A549 (cell line): ENCODE measurements at regions not wholly inside any gene's neighbourhood (a gene's known extent, or its start where the extent isn't known, plus 50 kb on each side); places are given as distances from the start of the nearest gene placed in this dataset.

Experiments
- ATAC-seq, 2 experiments: fragments of 200-7000 bp in 1 of 2; fragments of >200 bp in 1 of 2; cut with Nextera tagmentation in 1 of 2; cut with Tn5 transposase in 1 of 2; 3 replicates each; pipeline versions ENCODE4 v1.8.0 to v1.9.1; 2018 to 2020; ENCODE audit warnings: mild to moderate bottlenecking in 1 of 2, moderate library complexity in 1 of 2
- CTCF ChIA-PET: fragments of 300-600 bp; sonication (Branson Sonifier 250); formaldehyde crosslinking; extraction: SDS; loops from one replicate; lab custom pipeline; 2021; ENCODE audit warnings: antibody characterized with exemption, inconsistent platforms; lab: Yijun Ruan, JAX
- POLR2A ChIA-PET: fragments of 350-600 bp; formaldehyde crosslinking; extraction: SDS; loops from one replicate; lab custom pipeline; 2021; ENCODE audit warnings: antibody characterized with exemption, inconsistent platforms; lab: Yijun Ruan, JAX
- DNase-seq, 2 experiments: peaks; one replicate each; pipeline versions ENCODE4 v3.0.0 to v3.0.0-alpha.2; 2011 to 2016; ENCODE audit warnings: low read depth in 1 of 2, low spot score in 1 of 2
- FAIRE-seq: peaks from 2 replicates; lab custom pipeline; 2011; peaks lifted over from hg19 to GRCh38; lab: Jason Lieb, UNC
- H3K27ac ChIP-seq, 2 experiments: fragments of >200 bp; sonication (Bioruptor Twin); formaldehyde crosslinking; 3 replicates each; pipeline ENCODE4 v1.5.1; 2016 to 2017
- H3K4me1 ChIP-seq: fragments of >200 bp; sonication (Bioruptor Twin); formaldehyde crosslinking; 3 replicates; pipeline ENCODE4 v1.6.1; 2016
- H3K4me2 ChIP-seq: fragments of >200 bp; sonication (Bioruptor Twin); formaldehyde crosslinking; 3 replicates; pipeline ENCODE4 v1.6.1; 2016
- H3K4me3 ChIP-seq: fragments of >200 bp; sonication (Bioruptor Twin); formaldehyde crosslinking; 3 replicates; pipeline ENCODE4 v1.5.1; 2016
- H3K9me3 ChIP-seq: fragments of >200 bp; sonication (Bioruptor Twin); formaldehyde crosslinking; 3 replicates; pipeline ENCODE4 v1.6.1; 2016
- CBX8 ChIP-seq: fragments of 200-600 bp; sonication (generic); IDR thresholded peaks from 2 replicates; pipeline ENCODE4 v1.6.1; 2016
- CEBPB ChIP-seq, 2 experiments: fragments of >200 bp in 1 of 2; sonication (Bioruptor Twin) in 1 of 2; formaldehyde crosslinking in 1 of 2; IDR thresholded peaks; 2 replicates each; pipeline ENCODE4 v1.6.1; 2012 to 2016
- ELK1 ChIP-seq: fragments of 150-350 bp; IDR thresholded peaks from 2 replicates; pipeline ENCODE4 v1.6.1; 2014; ENCODE audit warnings: low read depth, mild to moderate bottlenecking, low read length
- FOSB ChIP-seq: fragments of 250-450 bp; sonication (Bioruptor Pico); IDR thresholded peaks from 2 replicates; pipeline ENCODE4 v1.5.0; 2020; ENCODE audit warnings: mild to moderate bottlenecking, moderate library complexity
- FOSL2 ChIP-seq, 2 experiments: fragments of 450-650 bp in 1 of 2; fragments of >200 bp in 1 of 2; sonication (Bioruptor Twin) in 1 of 2; formaldehyde crosslinking; IDR thresholded peaks; 2 replicates each; pipeline versions ENCODE4 v1.5.0 to v1.6.1; 2016 to 2020; ENCODE audit warnings: mild to moderate bottlenecking in 1 of 2, moderate library complexity in 1 of 2
- FOXS1 ChIP-seq: fragments of 250-450 bp; sonication (Bioruptor Pico); IDR thresholded peaks from 2 replicates; pipeline ENCODE4 v1.5.0; 2020; ENCODE audit warnings: mild to moderate bottlenecking, moderate library complexity
- GATA3 ChIP-seq: IDR thresholded peaks from 2 replicates; pipeline ENCODE4 v1.6.1; 2012; ENCODE audit warnings: borderline replicate concordance
- HDAC2 ChIP-seq: fragments of 200-600 bp; sonication (generic); IDR thresholded peaks from 2 replicates; pipeline ENCODE4 v1.6.1; 2016
- HOXB13 ChIP-seq: fragments of 250-450 bp; sonication (Bioruptor Pico); IDR thresholded peaks from 2 replicates; pipeline ENCODE4 v1.5.0; 2020; ENCODE audit warnings: low read depth, mild to moderate bottlenecking, moderate library complexity
- JUN ChIP-seq, 2 experiments: fragments of >200 bp; sonication (Bioruptor Twin); formaldehyde crosslinking; IDR thresholded peaks; 2 replicates in 1 of 2; 3 replicates in 1 of 2; pipeline ENCODE4 v1.6.1; 2016 to 2017
- JUNB ChIP-seq: fragments of >200 bp; sonication (Bioruptor Twin); formaldehyde crosslinking; IDR thresholded peaks from 2 replicates; pipeline ENCODE4 v1.6.1; 2016
- MAFK ChIP-seq: fragments of 450-650 bp; IDR thresholded peaks from 2 replicates; pipeline ENCODE4 v1.6.1; 2014; ENCODE audit not compliant: partially characterized antibody
- MYC ChIP-seq: IDR thresholded peaks from 2 replicates; pipeline ENCODE4 v1.6.1; 2012; ENCODE audit warnings: mild to moderate bottlenecking, inconsistent platforms, low read length, improper control_type of control experiment, borderline replicate concordance
- NFE2L2 ChIP-seq: fragments of 150-350 bp; conservative IDR thresholded peaks from 2 replicates; pipeline ENCODE4 v1.6.1; 2014; ENCODE audit warnings: low read length
- NPAS2 ChIP-seq: fragments of 250-450 bp; sonication (Bioruptor Pico); IDR thresholded peaks from 2 replicates; pipeline ENCODE4 v1.8.0; 2022; ENCODE audit warnings: mild to moderate bottlenecking, moderate library complexity, borderline replicate concordance
- PHF8 ChIP-seq: fragments of 200-600 bp; sonication (generic); IDR thresholded peaks from 2 replicates; pipeline ENCODE4 v1.6.1; 2016; ENCODE audit warnings: low read depth, mild to moderate bottlenecking, antibody characterized with exemption, moderate library complexity, borderline replicate concordance
- POLR2A ChIP-seq: IDR thresholded peaks from 2 replicates; pipeline ENCODE4 v1.6.1; 2012; ENCODE audit warnings: mild to moderate bottlenecking, low read length
- POLR2AphosphoS2 ChIP-seq: conservative IDR thresholded peaks from 2 replicates; pipeline ENCODE4 v1.6.1; 2012; ENCODE audit warnings: low read length, improper control_type of control experiment, inconsistent platforms
- RCOR1 ChIP-seq: fragments of 150-350 bp; IDR thresholded peaks from 2 replicates; pipeline ENCODE4 v1.6.1; 2014; ENCODE audit warnings: antibody characterized with exemption, low read length, low read depth
- REST ChIP-seq: fragments of 200-600 bp; sonication (generic); IDR thresholded peaks from 2 replicates; pipeline ENCODE4 v1.6.1; 2016; ENCODE audit warnings: antibody characterized with exemption, mild to moderate bottlenecking, moderate library complexity
- RFX5 ChIP-seq: fragments of 450-650 bp; IDR thresholded peaks from 2 replicates; pipeline ENCODE4 v1.7.1; 2014; ENCODE audit warnings: antibody characterized with exemption, mild to moderate bottlenecking, moderate library complexity
- TP53 ChIP-seq: fragments of 250-450 bp; sonication (Bioruptor Pico); IDR thresholded peaks from 2 replicates; pipeline ENCODE4 v1.5.0; 2021; ENCODE audit warnings: mild to moderate bottlenecking, moderate library complexity
- ZC3H11A ChIP-seq: fragments of 450-650 bp; IDR thresholded peaks from 2 replicates; pipeline ENCODE4 v1.6.1; 2014; ENCODE audit warnings: antibody characterized with exemption, mild to moderate bottlenecking
- WGBS: methylation state at CpG from one replicate; pipeline ENCODE4 v1.1.6; 2017; ENCODE audit errors: missing lambda C conversion rate; 5-methylcytosine and 5-hydroxymethylcytosine counted together
- TF ChIP-seq, protein P1 (sequence below): fragments of 250-450 bp; sonication (Bioruptor Pico); IDR thresholded peaks from 2 replicates; pipeline ENCODE4 v1.5.0; 2021; ENCODE audit warnings: mild to moderate bottlenecking, moderate library complexity, borderline replicate concordance
- TF ChIP-seq, protein P2 (sequence below): fragments of 450-650 bp; IDR thresholded peaks from 2 replicates; pipeline ENCODE4 v1.6.1; 2014; ENCODE audit warnings: antibody characterized with exemption
- TF ChIP-seq, protein P3 (sequence below): IDR thresholded peaks from 2 replicates; pipeline ENCODE4 v1.6.1; 2012; ENCODE audit warnings: low read depth, borderline replicate concordance
- TF ChIP-seq, protein P4 (sequence below): fragments of >200 bp; sonication (Bioruptor Twin); formaldehyde crosslinking; IDR thresholded peaks from 2 replicates; pipeline ENCODE4 v1.6.1; 2016

DNA sequence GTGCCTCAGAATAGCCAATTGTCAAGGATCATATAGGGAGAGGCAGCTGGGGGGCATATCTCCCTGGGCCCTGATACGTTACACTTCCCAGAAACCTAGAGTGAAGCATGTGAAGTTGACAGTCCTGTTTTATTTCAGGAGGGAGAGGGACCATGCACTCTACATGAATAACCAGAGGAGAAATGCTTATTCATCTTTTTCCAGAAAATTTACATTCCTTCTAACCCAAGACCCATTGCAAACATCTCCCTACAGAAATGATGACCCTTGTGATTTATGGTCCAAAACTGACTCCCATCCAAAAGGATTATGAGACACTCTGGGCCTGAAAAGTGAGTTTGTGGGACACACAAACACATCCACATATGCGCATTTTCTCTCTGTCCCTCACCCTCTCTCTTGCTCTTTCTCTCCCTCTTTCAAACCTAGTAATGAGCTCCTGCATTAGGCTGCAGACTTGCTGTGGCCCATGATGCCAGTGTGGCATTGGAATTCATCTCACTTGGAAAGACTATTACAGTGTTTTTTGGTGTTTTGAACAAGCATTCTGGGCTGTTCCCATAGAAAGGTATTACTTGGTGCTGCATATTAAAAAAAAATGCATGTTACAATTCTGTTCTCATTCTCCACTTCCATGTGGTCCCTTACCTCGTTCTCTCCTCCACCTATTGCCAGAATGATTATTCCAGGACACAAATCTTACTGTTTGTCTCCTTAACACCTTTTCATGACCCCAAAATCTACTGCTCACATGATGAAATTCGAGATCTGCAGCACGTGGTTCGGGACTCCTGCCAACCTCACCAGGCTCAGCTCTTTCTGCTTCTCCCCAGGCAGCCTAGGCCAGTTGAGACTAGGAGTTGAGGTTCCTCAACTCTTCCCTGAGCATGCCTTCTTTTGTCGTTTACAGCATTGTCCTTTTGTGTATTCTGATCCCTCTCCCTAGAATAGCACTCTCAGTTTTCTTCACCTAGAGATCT lies 451.3 kb upstream of the KLF4 start:
- no peak for DNase-seq
- no peak for FAIRE-seq
- POLR2A ChIA-PET, result no interaction called here
- 32% methylated on average over 7 of the region's 7 CpGs for WGBS
- H3K27ac ChIP-seq, result no peak overlapping the region
- no peak overlapping the region for H3K4me2 ChIP-seq
- H3K4me1 ChIP-seq, result no peaks in the 10 kb centered on the region
- ATAC-seq, result no peak
- CTCF ChIA-PET, result interaction anchor here (0.8 kb wide), 1 partner anchor 54 kb away, joined by 4 read pairs; no protein-coding TSS in a partner anchor
- no peak overlapping the region for H3K4me3 ChIP-seq
- H3K9me3 ChIP-seq, result no peaks in the 10 kb centered on the region
- TF ChIP-seq MAFK, result peak; percentile 40
- no peak for TF ChIP-seq CBX8
- TF ChIP-seq NPAS2, result no peak
- no peak for TF ChIP-seq TP53
- TF ChIP-seq, protein P1, sequence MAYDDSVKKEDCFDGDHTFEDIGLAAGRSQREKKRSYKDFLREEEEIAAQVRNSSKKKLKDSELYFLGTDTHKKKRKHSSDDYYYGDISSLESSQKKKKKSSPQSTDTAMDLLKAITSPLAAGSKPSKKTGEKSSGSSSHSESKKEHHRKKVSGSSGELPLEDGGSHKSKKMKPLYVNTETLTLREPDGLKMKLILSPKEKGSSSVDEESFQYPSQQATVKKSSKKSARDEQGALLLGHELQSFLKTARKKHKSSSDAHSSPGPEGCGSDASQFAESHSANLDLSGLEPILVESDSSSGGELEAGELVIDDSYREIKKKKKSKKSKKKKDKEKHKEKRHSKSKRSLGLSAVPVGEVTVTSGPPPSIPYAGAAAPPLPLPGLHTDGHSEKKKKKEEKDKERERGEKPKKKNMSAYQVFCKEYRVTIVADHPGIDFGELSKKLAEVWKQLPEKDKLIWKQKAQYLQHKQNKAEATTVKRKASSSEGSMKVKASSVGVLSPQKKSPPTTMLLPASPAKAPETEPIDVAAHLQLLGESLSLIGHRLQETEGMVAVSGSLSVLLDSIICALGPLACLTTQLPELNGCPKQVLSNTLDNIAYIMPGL (CRISPR knock-in tag), result no peak
- TF ChIP-seq RFX5, result no peak
- TF ChIP-seq POLR2A, result no peak
- TF ChIP-seq ZC3H11A, result no peak
- TF ChIP-seq PHF8, result no peak
- TF ChIP-seq, all 56 proteins: peak for 1

DNA sequence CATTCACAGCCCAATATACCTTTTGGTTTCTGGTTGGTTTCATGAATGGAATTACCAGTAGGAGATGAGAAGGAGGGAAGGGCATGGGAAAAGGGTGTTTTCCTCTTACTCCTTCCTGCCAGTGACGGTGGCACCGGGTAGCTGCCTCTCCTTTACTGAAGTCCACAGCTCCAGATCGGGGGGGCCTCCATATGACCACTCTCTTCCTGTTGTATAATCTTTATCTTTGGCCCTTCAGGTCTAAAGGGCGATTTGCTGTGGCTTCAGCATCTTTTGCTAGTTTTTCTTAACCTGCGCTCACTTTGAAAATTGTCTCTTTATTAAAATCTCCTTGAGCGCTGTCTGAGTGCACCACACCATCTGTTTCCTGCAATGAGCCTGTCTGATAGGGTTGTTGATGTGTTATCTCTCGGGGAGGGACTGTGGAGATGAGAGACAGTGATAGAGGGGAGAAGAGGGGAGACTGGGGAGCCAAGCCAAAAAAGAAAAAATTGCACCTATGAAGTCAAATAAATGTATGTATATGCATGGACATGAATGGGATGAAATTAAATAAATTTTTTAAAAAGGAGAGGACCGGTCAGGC lies 449.3 kb upstream of the KLF4 start:
- 65% methylated on average over 8 of the region's 8 CpGs for WGBS
- CTCF ChIA-PET, result no interaction called here

GRCh38 chr9:107935931-107936330 lies 446.4 kb upstream of the KLF4 start:
- Histone ChIP-seq H3K9me3 (no peaks in the 10 kb centered on the region), H3K27ac (no peak overlapping the region), H3K4me1 (peaks cover 8% of the 10 kb centered on the region; the same call in 1 of the 3 replicates), H3K4me3 (no peak overlapping the region), H3K4me2 (no peak overlapping the region)
- DNase-seq (no peak), ATAC-seq (no peak), FAIRE-seq (no peak)
- 89% methylated on average over 6 of the region's 6 CpGs for WGBS
- ChIA-PET POLR2A (no interaction called here), CTCF (no interaction called here)
- TF ChIP-seq, protein P2, sequence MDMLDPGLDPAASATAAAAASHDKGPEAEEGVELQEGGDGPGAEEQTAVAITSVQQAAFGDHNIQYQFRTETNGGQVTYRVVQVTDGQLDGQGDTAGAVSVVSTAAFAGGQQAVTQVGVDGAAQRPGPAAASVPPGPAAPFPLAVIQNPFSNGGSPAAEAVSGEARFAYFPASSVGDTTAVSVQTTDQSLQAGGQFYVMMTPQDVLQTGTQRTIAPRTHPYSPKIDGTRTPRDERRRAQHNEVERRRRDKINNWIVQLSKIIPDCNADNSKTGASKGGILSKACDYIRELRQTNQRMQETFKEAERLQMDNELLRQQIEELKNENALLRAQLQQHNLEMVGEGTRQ, result no peak
- TF ChIP-seq TP53, result no peak
- TF ChIP-seq MYC, result no peak
- TF ChIP-seq CEBPB (IDR thresholded peaks at IDR 0.05), result no peak
- no peak for TF ChIP-seq REST
- no peak for TF ChIP-seq HOXB13 (CRISPR knock-in tag)
- TF ChIP-seq, protein P3, sequence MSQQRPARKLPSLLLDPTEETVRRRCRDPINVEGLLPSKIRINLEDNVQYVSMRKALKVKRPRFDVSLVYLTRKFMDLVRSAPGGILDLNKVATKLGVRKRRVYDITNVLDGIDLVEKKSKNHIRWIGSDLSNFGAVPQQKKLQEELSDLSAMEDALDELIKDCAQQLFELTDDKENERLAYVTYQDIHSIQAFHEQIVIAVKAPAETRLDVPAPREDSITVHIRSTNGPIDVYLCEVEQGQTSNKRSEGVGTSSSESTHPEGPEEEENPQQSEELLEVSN, result no peak
- TF ChIP-seq FOSL2 (IDR thresholded peaks at IDR 0.05), result no peak
- no peak for TF ChIP-seq FOSL2 (CRISPR knock-in tag; IDR thresholded peaks at IDR 0.05)
- TF ChIP-seq FOSB, result no peak

More for the DNA sequence above, 449.3 kb upstream of the KLF4 start:
- POLR2A ChIA-PET, result no interaction called here
- H3K9me3 ChIP-seq, result no peaks in the 10 kb centered on the region
- DNase-seq (no peak), FAIRE-seq (no peak), ATAC-seq (no peak)
- H3K4me3 ChIP-seq, result no peak overlapping the region
- H3K27ac ChIP-seq, result no peak overlapping the region
- no peak overlapping the region for H3K4me2 ChIP-seq
- no peak for TF ChIP-seq GATA3
- no peak for TF ChIP-seq ELK1
- no peak for TF ChIP-seq FOXS1 (CRISPR knock-in tag)
- no peak for TF ChIP-seq RCOR1
- TF ChIP-seq, protein P4, sequence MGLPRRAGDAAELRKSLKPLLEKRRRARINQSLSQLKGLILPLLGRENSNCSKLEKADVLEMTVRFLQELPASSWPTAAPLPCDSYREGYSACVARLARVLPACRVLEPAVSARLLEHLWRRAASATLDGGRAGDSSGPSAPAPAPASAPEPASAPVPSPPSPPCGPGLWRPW, result no peak
- no peak for TF ChIP-seq NFE2L2
- no peak for TF ChIP-seq POLR2AphosphoS2
- no peak for TF ChIP-seq JUN (IDR thresholded peaks at IDR 0.05)
- no peak for TF ChIP-seq HDAC2
- TF ChIP-seq JUNB, result no peak
- no peaks in the 10 kb centered on the region for H3K4me1 ChIP-seq
